ENCODE measurements at regions not wholly inside any gene's neighbourhood (a gene's known extent, or its start where the extent isn't known, plus 50 kb on each side); places are given as distances from the start of the nearest gene placed in this dataset.

GRCh38 chr12:118495296-118495695, 118.9 kb downstream of the SUDS3 start:
- no peaks in the 10 kb centered on the region for H3K36me3 ChIP-seq (ENCODE audit: control insufficient read depth in 2 of 4, insufficient read depth in 4 of 4, low read length in 3 of 4)
- CTCF ChIA-PET (ENCODE audit: partially characterized antibody) = no interaction called here

More at GRCh38 chr12:118495296-118495695, 118.9 kb downstream of the SUDS3 start:
- no peak overlapping the region for H2BK12ac ChIP-seq (ENCODE audit: low read depth, low read length)
- FAIRE-seq = no peak
- whole genome bisulfite sequencing, 2 experiments (ENCODE audit: extremely low coverage in 1 of 2, insufficient coverage in 1 of 2, insufficient read length in 1 of 2, insufficient replicate concordance in 2 of 2, low coverage in 1 of 2, low lambda C conversion rate in 2 of 2, missing lambda C conversion rate in 1 of 2) = 86% methylated on average over 2 of the region's 2 CpGs; no CpG with 5 or more reads in 1 of the 2 experiments
- no peak overlapping the region for H3K14ac ChIP-seq (ENCODE audit: insufficient read length)
- H3K4me1 ChIP-seq (replicated peaks in 1 of 4; ENCODE audit: control insufficient read depth in 3 of 4, insufficient read depth in 4 of 4, low read length in 3 of 4) = peaks cover 2 to 3% (median 2%) of the 10 kb centered on the region in 4 experiments; a peak in 2 of 7 replicates
- H4K91ac ChIP-seq (replicated peaks; ENCODE audit: insufficient read length, low read length) = no peak overlapping the region
- no peak overlapping the region for H3K4me3 ChIP-seq (ENCODE audit: extremely low read depth in 1 of 4, insufficient read depth in 2 of 4, low read depth in 3 of 4, low read length in 4 of 4)
- no peaks in the 10 kb centered on the region for H3K79me1 ChIP-seq (ENCODE audit: low read depth, low read length)
- no peaks in the 10 kb centered on the region for H3K79me2 ChIP-seq (ENCODE audit: control insufficient read depth in 1 of 2, insufficient read depth in 2 of 2, low read length in 2 of 2)
- H3K4me2 ChIP-seq (ENCODE audit: insufficient read depth in 1 of 2, low read depth in 2 of 2, low read length in 2 of 2) = no peak overlapping the region
- no peak overlapping the region for H3K4ac ChIP-seq (replicated peaks; ENCODE audit: insufficient read length, low read depth, low read length)
- no peak overlapping the region for H3K18ac ChIP-seq (ENCODE audit: extremely low read depth, low read length)
- no peak overlapping the region for H2AK5ac ChIP-seq (ENCODE audit: low read depth, low read length)
- no peaks in the 10 kb centered on the region for H3K27me3 ChIP-seq (replicated peaks in 1 of 4; ENCODE audit: control insufficient read depth in 3 of 4, extremely low read depth in 1 of 4, insufficient read depth in 3 of 4, low read length in 3 of 4)
- no peak for DNase-seq (ENCODE audit: low read depth in 1 of 2, low spot score in 2 of 2)
- no peak overlapping the region for H2BK20ac ChIP-seq (ENCODE audit: low read length)
- H3K23me2 ChIP-seq (ENCODE audit: low read depth, low read length) = no peaks in the 10 kb centered on the region; the same call in 1 of the 2 replicates
- no peak overlapping the region for H3K56ac ChIP-seq (replicated peaks; ENCODE audit: insufficient read length, low read depth, low read length)
- no peak overlapping the region for H2AFZ ChIP-seq (ENCODE audit: low read length)
- H3K9ac ChIP-seq (replicated peaks in 1 of 4; ENCODE audit: extremely low read depth in 1 of 4, low read depth in 3 of 4, low read length in 3 of 4) = no peak overlapping the region
- H4K20me1 ChIP-seq (replicated peaks in 1 of 2; ENCODE audit: control insufficient read depth in 1 of 2, insufficient read depth in 2 of 2, low read length in 2 of 2) = no peaks in the 10 kb centered on the region
- H2BK120ac ChIP-seq (replicated peaks; ENCODE audit: low read depth, low read length) = no peak overlapping the region
- H4K5ac ChIP-seq (ENCODE audit: insufficient read length, low read depth, low read length) = no peak overlapping the region
- no peak overlapping the region for H4K8ac ChIP-seq (ENCODE audit: extremely low read depth, insufficient read depth, low read length)
- H3K27ac ChIP-seq (ENCODE audit: low read depth, low read length) = no peak overlapping the region
- H3K23ac ChIP-seq (ENCODE audit: insufficient read length) = no peak overlapping the region
- H2BK5ac ChIP-seq (ENCODE audit: low read depth, low read length) = no peak overlapping the region
- H2BK15ac ChIP-seq (ENCODE audit: low read length) = no peak overlapping the region
- no peaks in the 10 kb centered on the region for H3K9me3 ChIP-seq (ENCODE audit: insufficient read depth in 2 of 2, low read depth in 1 of 2, low read length in 1 of 2)
- TF ChIP-seq ZNF274 (IDR thresholded peaks at IDR 0.05; ENCODE audit: borderline replicate concordance, extremely low read depth, low read length) (no peak), KDM4A (IDR thresholded peaks at IDR 0.05; ENCODE audit: low read depth, low read length, severe bottlenecking) (no peak), TCF12 (IDR thresholded peaks at IDR 0.05; ENCODE audit: low read depth, low read length) (no peak), NRF1 (IDR thresholded peaks at IDR 0.05; ENCODE audit: low read depth, low read length) (no peak), KDM5A (IDR thresholded peaks at IDR 0.05; ENCODE audit: low read length) (no peak), TAF7 (optimal IDR thresholded peaks at IDR 0.05; ENCODE audit: borderline replicate concordance, low read depth, low read length) (no peak), ASH2L (IDR thresholded peaks at IDR 0.05; ENCODE audit: low read length) (no peak), CREB1 (IDR thresholded peaks at IDR 0.05) (no peak), HDAC6 (IDR thresholded peaks at IDR 0.05; ENCODE audit: low read depth, low read length) (no peak), TAF1 (IDR thresholded peaks at IDR 0.05; ENCODE audit: low read depth, low read length) (no peak), RXRA (IDR thresholded peaks at IDR 0.05; ENCODE audit: insufficient read depth, low read depth, low read length) (no peak)
- POLR2A ChIA-PET (ENCODE audit: partially characterized antibody) = no interaction called here
